Endothelial cell (in vitro differentiated cells): ENCODE measurements at regions not wholly inside any gene's neighbourhood (a gene's known extent, or its start where the extent isn't known, plus 50 kb on each side); places are given as distances from the start of the nearest gene placed in this dataset.

Experiments
- DNase-seq: peaks from one replicate; pipeline ENCODE4 v3.0.0; 2021; ENCODE audit warnings: low spot score
- H3K27ac Mint-ChIP-seq: one replicate; pipeline ENCODE4 v1.8.0; 2021; ENCODE audit warnings: mixed read lengths, inconsistent platforms; ENCODE audit not compliant: unreplicated experiment
- H3K27me3 Mint-ChIP-seq: one replicate; pipeline ENCODE4 v1.8.0; 2021; ENCODE audit warnings: mild to moderate bottlenecking, moderate library complexity, mixed read lengths, inconsistent platforms; ENCODE audit not compliant: unreplicated experiment
- H3K36me3 Mint-ChIP-seq: one replicate; pipeline ENCODE4 v1.8.0; 2021; ENCODE audit warnings: mild to moderate bottlenecking, low read depth, mixed read lengths, inconsistent platforms; ENCODE audit not compliant: unreplicated experiment
- H3K4me1 Mint-ChIP-seq: one replicate; pipeline ENCODE4 v1.8.0; 2021; ENCODE audit warnings: mild to moderate bottlenecking, mixed read lengths, inconsistent platforms; ENCODE audit not compliant: unreplicated experiment
- H3K4me3 Mint-ChIP-seq: one replicate; pipeline ENCODE4 v1.8.0; 2021; ENCODE audit warnings: mild to moderate bottlenecking, mixed read lengths, inconsistent platforms; ENCODE audit not compliant: unreplicated experiment
- H3K9me3 Mint-ChIP-seq: one replicate; pipeline ENCODE4 v1.8.0; 2021; ENCODE audit warnings: mixed read lengths, inconsistent platforms; ENCODE audit not compliant: unreplicated experiment
- TF ChIP-seq, protein P1 (sequence below): fragments of 200-600 bp; sonication (generic); IDR thresholded peaks from one replicate; pipeline ENCODE4 v1.5.0; 2021; ENCODE audit warnings: antibody characterized with exemption; ENCODE audit not compliant: unreplicated experiment

DNA sequence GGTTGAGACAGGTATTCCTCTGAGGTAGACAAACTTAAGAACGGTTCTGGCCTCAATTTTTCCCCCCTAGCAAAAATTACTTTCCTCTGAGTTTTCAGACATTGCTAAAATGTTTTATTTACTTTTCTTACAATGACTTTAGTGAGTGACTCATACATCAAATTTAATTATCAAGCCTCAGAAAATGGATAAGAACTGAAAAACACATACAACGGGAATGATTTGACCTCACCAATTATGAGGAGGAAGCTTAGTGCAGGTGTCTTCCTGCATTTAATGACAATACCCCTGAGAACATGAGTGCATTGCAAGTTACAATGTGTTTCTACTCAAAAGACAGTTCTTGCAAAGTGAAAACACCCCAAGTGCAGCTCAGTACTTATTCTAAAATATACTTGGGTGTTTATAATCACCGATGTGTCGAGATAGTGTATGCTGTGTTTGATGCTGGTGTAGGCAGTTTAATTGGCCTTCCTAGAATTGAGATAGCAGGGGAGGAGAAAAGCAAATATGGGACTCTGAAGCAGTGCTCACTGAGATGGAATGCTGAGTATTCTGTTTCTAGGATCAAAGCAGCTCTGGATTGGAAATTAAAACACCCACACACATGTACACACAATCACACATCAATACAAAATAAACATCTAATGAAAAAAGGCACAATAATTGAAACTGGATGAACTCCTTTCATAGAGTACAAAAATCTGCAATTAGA lies 189.5 kb upstream of the SLC10A2 start:
- peaks cover 2% of the 10 kb centered on the region for H3K27me3 Mint-ChIP-seq
- H3K9me3 Mint-ChIP-seq: no peaks in the 10 kb centered on the region
- no peak for DNase-seq
- TF ChIP-seq, protein P1, sequence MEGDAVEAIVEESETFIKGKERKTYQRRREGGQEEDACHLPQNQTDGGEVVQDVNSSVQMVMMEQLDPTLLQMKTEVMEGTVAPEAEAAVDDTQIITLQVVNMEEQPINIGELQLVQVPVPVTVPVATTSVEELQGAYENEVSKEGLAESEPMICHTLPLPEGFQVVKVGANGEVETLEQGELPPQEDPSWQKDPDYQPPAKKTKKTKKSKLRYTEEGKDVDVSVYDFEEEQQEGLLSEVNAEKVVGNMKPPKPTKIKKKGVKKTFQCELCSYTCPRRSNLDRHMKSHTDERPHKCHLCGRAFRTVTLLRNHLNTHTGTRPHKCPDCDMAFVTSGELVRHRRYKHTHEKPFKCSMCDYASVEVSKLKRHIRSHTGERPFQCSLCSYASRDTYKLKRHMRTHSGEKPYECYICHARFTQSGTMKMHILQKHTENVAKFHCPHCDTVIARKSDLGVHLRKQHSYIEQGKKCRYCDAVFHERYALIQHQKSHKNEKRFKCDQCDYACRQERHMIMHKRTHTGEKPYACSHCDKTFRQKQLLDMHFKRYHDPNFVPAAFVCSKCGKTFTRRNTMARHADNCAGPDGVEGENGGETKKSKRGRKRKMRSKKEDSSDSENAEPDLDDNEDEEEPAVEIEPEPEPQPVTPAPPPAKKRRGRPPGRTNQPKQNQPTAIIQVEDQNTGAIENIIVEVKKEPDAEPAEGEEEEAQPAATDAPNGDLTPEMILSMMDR: no peak
- no peak overlapping the region for H3K4me3 Mint-ChIP-seq
- H3K4me1 Mint-ChIP-seq: no peaks in the 10 kb centered on the region
- H3K36me3 Mint-ChIP-seq: peaks cover 5% of the 10 kb centered on the region
- H3K27ac Mint-ChIP-seq: no peak overlapping the region

DNA sequence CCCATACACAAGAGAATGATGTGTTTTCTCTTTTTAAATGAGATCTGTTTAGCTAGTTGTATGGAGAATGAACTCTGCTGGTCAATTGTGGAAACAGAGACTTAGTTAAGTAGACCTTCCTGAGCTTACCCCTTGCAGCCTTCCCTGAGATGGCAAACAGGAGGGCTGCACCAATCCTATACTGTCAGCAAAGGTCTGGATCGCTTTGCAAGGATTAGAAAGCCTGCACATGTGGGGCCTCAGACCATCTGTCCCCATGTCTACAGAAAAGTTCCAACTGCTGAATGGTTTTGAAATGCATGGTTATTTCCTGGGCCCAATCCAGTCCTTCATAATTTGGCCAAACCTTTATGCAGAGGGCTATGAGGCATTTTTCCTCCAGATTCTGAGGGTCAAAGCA lies 183.9 kb upstream of the SLC10A2 start:
- TF ChIP-seq, protein P1: no peak
- H3K27me3 Mint-ChIP-seq: peaks cover 2% of the 10 kb centered on the region
- H3K4me1 Mint-ChIP-seq: no peaks in the 10 kb centered on the region
- H3K27ac Mint-ChIP-seq: no peak overlapping the region
- DNase-seq: no peak
- H3K4me3 Mint-ChIP-seq: no peak overlapping the region
- peaks cover 5% of the 10 kb centered on the region for H3K36me3 Mint-ChIP-seq
- H3K9me3 Mint-ChIP-seq: no peaks in the 10 kb centered on the region

DNA sequence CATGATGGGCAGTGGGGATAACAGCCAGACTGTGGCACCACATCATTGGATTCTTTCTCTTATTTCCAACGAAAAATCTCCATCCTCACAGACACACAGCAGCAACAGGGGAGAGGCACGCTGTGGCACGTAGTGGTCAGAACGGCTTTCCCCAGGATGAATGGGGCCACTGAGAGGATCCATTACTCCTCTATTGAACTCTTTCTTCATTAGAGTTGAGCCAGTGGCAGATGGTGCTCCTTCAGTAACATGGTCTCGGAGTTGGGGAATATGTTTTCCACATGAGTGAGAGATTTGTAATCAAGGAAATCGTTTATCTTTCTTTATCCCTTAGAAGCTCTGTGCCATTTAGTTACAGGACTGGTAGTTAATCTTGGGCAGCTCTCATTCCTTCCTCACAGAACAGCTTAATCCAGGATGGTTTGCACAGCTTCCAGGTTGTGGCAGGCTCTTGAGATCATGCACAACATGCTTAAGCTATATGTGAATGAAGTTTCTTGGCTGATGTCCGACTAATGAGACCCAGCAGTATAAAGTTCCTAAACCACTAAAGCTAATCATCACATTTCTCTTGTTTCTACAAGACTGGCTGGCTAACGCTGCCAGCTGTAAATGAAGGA lies 180.5 kb upstream of the SLC10A2 start:
- Mint-ChIP-seq H3K27ac (no peak overlapping the region), H3K27me3 (no peaks in the 10 kb centered on the region), H3K4me3 (no peak overlapping the region), H3K9me3 (no peaks in the 10 kb centered on the region), H3K4me1 (no peaks in the 10 kb centered on the region), H3K36me3 (no peaks in the 10 kb centered on the region)
- TF ChIP-seq, protein P1: no peak
- no peak for DNase-seq

DNA sequence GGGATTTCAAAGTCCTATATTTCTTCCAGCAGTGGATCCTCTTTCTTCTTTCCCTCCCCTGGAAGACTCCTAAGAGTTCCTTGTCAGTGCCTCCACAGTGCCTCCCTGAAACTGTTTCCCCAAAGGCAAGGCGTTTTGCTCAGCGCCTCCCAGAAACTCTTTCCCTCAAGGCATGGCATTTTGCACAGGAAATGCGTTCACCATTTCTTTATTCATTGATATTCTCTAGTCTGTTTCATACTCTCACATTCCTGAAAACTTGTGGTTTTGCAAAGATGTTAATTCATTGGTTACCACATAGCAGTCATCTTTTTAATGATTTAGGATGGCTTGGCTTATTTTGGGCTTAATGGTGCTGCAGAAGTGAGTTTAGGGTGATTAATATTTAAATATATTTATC lies 177.3 kb upstream of the SLC10A2 start:
- Mint-ChIP-seq H3K27me3 (no peaks in the 10 kb centered on the region), H3K9me3 (no peaks in the 10 kb centered on the region), H3K36me3 (no peaks in the 10 kb centered on the region), H3K4me1 (no peaks in the 10 kb centered on the region), H3K27ac (no peak overlapping the region), H3K4me3 (no peak overlapping the region)
- TF ChIP-seq, protein P1: no peak
- DNase-seq: no peak

DNA sequence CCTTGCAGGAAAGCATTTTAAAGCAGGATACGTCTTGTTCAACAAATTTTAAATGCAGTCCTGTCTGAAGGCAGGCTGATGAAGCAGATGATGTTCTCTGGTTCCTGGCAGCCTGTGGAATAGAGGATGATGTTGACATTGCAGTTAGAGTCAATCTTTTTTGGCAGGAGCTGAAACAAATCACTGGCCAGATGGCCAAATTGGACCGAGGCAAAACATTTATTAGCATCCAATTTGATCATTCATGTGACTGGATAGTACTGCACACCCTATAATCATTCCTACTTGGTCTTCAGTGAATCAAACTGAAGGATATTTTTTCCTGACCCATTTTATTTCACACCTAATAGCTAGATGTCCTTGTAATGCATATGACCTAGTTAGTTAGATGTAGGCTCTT lies 172.2 kb upstream of the SLC10A2 start:
- H3K9me3 Mint-ChIP-seq: no peaks in the 10 kb centered on the region
- no peak overlapping the region for H3K27ac Mint-ChIP-seq
- H3K4me1 Mint-ChIP-seq: no peaks in the 10 kb centered on the region
- no peaks in the 10 kb centered on the region for H3K36me3 Mint-ChIP-seq
- TF ChIP-seq, protein P1: no peak
- no peak overlapping the region for H3K4me3 Mint-ChIP-seq
- no peak for DNase-seq
- no peaks in the 10 kb centered on the region for H3K27me3 Mint-ChIP-seq
